ENCODE measurements at regions not wholly inside any gene's neighbourhood (a gene's known extent, or its start where the extent isn't known, plus 50 kb on each side); places are given as distances from the start of the nearest gene placed in this dataset.

DNA sequence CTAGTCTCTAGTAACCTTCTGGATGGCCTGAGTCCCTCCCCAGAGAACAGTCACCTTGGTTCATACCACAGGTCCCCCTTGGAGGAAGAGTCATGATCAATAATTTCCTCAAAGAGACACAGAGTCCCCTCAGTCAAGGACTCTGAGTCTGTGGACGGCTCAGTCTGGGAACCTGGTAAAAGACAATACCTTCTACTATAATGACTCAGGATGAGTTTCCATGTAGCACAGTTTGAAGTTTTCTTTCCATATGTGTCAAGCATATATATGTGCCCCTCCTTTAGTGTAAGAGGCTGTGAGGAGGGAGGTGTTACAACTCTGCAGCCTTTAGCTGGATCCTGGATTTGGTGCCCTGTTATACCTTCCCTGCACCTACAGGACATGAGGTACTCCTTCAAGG, 54.4 kb upstream of the TSKU start:
- Histone ChIP-seq H3K4me1 (no peaks in the 10 kb centered on the region), H3K4me3 (no peak overlapping the region), H3K27me3 (no peaks in the 10 kb centered on the region), H3K27ac (no peak overlapping the region), H3K36me3 (no peaks in the 10 kb centered on the region), H3K9me3 (no peaks in the 10 kb centered on the region)
- TF ChIP-seq, protein P1, sequence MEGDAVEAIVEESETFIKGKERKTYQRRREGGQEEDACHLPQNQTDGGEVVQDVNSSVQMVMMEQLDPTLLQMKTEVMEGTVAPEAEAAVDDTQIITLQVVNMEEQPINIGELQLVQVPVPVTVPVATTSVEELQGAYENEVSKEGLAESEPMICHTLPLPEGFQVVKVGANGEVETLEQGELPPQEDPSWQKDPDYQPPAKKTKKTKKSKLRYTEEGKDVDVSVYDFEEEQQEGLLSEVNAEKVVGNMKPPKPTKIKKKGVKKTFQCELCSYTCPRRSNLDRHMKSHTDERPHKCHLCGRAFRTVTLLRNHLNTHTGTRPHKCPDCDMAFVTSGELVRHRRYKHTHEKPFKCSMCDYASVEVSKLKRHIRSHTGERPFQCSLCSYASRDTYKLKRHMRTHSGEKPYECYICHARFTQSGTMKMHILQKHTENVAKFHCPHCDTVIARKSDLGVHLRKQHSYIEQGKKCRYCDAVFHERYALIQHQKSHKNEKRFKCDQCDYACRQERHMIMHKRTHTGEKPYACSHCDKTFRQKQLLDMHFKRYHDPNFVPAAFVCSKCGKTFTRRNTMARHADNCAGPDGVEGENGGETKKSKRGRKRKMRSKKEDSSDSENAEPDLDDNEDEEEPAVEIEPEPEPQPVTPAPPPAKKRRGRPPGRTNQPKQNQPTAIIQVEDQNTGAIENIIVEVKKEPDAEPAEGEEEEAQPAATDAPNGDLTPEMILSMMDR (IDR thresholded peaks at IDR 0.05): no peak
- ATAC-seq: no peak
- DNase-seq: no peak
- intact Hi-C loops (cut with DNase I): loop anchor here (10.0 kb wide), 1 partner anchor 196 kb away; no protein-coding TSS in a partner anchor

GRCh38 chr11:76729214-76729613, 53.9 kb upstream of the TSKU start:
- Histone ChIP-seq H3K27ac (no peak overlapping the region), H3K36me3 (no peaks in the 10 kb centered on the region), H3K4me3 (no peak overlapping the region), H3K9me3 (no peaks in the 10 kb centered on the region), H3K4me1 (no peaks in the 10 kb centered on the region), H3K27me3 (no peaks in the 10 kb centered on the region)
- intact Hi-C loops (cut with DNase I): loop anchor here (10.0 kb wide), 1 partner anchor 196 kb away; no protein-coding TSS in a partner anchor
- no peak for DNase-seq
- TF ChIP-seq, protein P1 (IDR thresholded peaks at IDR 0.05): no peak
- ATAC-seq: no peak

GRCh38 chr11:76730887-76731565, 52.1 kb upstream of the TSKU start:
- H3K4me1 ChIP-seq: no peaks in the 10 kb centered on the region
- H3K27me3 ChIP-seq: no peaks in the 10 kb centered on the region
- no peak overlapping the region for H3K4me3 ChIP-seq
- H3K9me3 ChIP-seq: no peaks in the 10 kb centered on the region
- no peak overlapping the region for H3K27ac ChIP-seq
- TF ChIP-seq, protein P1 (IDR thresholded peaks at IDR 0.05): no peak
- no peaks in the 10 kb centered on the region for H3K36me3 ChIP-seq
- ATAC-seq (peak; percentile 27), DNase-seq (no peak)
- intact Hi-C loops (cut with DNase I): no loop called here

- Histone ChIP-seq H3K9me3 (no peaks in the 10 kb centered on the region), H3K27me3 (no peaks in the 10 kb centered on the region), H3K27ac (no peak overlapping the region), H3K4me3 (no peak overlapping the region), H3K36me3 (no peaks in the 10 kb centered on the region), H3K4me1 (peaks cover 2% of the 10 kb centered on the region)
- intact Hi-C loops (cut with DNase I): no loop called here
- DNase-seq (no peak), ATAC-seq (no peak)
- TF ChIP-seq, protein P1 (IDR thresholded peaks at IDR 0.05): no peak
Measured at GRCh38 chr11:76732643-76733042, 50.5 kb upstream of the TSKU start.

All from upper lobe of right lung (tissue), 1 donor.